Gastroesophageal sphincter (tissue), 4 donors: ENCODE measurements at regions not wholly inside any gene's neighbourhood (a gene's known extent, or its start where the extent isn't known, plus 50 kb on each side); places are given as distances from the start of the nearest gene placed in this dataset.
A peak's percentile ranks its signal among the peaks of the same experiment; 100 is the strongest.

Experiments used
- ATAC-seq: fragments of 150-250 bp; one replicate; pipeline ENCODE4 v1.9.1; 2016; ENCODE audit warnings: mild to moderate bottlenecking, moderate library complexity
- H3K27ac ChIP-seq, 4 donors: fragments of 200-600 bp; sonication (generic) in 3 of 4; 1 replicate in 3 of 4; 2 replicates in 1 of 4; pipeline ENCODE4 v1.5.1; 2016 to 2019
- H3K27me3 ChIP-seq: fragments of 200-600 bp; sonication (generic); one replicate; pipeline ENCODE4 v1.5.1; 2019
- H3K36me3 ChIP-seq, 2 donors: fragments of 200-600 bp; sonication (generic); one replicate each; pipeline ENCODE4 v1.5.1; 2019; ENCODE audit warnings: control low read depth in 1 of 2
- H3K4me1 ChIP-seq, 3 donors: fragments of 200-600 bp; sonication (generic); 1 replicate in 2 of 3; 2 replicates in 1 of 3; pipeline ENCODE4 v1.5.1; 2016 to 2019; ENCODE audit warnings: control low read depth in 2 of 3
- H3K4me3 ChIP-seq, 2 donors: fragments of 200-600 bp; sonication (generic); one replicate each; pipeline ENCODE4 v1.5.1; 2019; ENCODE audit warnings: mild to moderate bottlenecking in 1 of 2, moderate library complexity in 1 of 2
- H3K9me3 ChIP-seq, 3 donors: fragments of 200-600 bp; sonication (generic); one replicate each; pipeline ENCODE4 v1.5.1; 2017 to 2019; ENCODE audit warnings: control low read depth in 2 of 3
- EP300 ChIP-seq: sonication (generic); formaldehyde crosslinking; IDR thresholded peaks from one replicate; pipeline ENCODE4 v1.6.1; 2017; ENCODE audit warnings: antibody characterized with exemption, mild to moderate bottlenecking
- POLR2A ChIP-seq, 2 donors: fragments of 450-650 bp; IDR thresholded peaks; one replicate each; pipeline ENCODE4 v1.6.1; 2017; ENCODE audit warnings: antibody characterized with exemption in 2 of 2, mild to moderate bottlenecking in 2 of 2, moderate library complexity in 1 of 2
- POLR2AphosphoS5 ChIP-seq: sonication (generic); formaldehyde crosslinking; IDR thresholded peaks from one replicate; pipeline ENCODE4 v1.6.1; 2017; ENCODE audit warnings: antibody characterized with exemption
- WGBS, 2 donors: methylation state at CpG; one replicate each; pipeline ENCODE4 v1.1.5; 2018; ENCODE audit warnings: low coverage in 1 of 2; 5-methylcytosine and 5-hydroxymethylcytosine counted together
- TF ChIP-seq, protein P1 (sequence below), 4 experiments: fragments of 200-600 bp in 2 of 4; fragments of 450-650 bp in 2 of 4; sonication (generic) in 1 of 4; IDR thresholded peaks; one replicate each; pipeline ENCODE4 v1.5.1; 2017 to 2019; ENCODE audit warnings: antibody characterized with exemption in 4 of 4, mild to moderate bottlenecking in 2 of 4, moderate library complexity in 2 of 4

DNA sequence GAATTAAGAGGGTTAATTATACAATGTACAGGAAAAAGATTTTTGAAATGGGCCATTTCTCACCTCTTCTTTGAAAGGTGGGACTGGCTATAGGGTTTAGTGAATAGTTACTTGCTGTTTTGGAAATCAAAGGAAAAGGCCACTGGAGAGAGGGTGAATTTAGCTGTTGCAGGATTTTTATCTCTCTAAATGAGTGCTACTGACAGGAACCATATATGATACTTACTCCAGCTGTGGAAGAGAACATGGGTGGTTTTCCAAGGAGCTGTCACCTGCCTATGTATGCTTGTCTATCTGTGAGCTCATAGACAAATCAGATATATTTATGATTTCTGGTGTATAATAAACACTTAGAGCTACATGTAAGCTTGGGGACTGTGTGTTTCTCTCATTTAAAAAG lies 430.4 kb downstream of the MTX2 start:
- TF ChIP-seq, protein P1, sequence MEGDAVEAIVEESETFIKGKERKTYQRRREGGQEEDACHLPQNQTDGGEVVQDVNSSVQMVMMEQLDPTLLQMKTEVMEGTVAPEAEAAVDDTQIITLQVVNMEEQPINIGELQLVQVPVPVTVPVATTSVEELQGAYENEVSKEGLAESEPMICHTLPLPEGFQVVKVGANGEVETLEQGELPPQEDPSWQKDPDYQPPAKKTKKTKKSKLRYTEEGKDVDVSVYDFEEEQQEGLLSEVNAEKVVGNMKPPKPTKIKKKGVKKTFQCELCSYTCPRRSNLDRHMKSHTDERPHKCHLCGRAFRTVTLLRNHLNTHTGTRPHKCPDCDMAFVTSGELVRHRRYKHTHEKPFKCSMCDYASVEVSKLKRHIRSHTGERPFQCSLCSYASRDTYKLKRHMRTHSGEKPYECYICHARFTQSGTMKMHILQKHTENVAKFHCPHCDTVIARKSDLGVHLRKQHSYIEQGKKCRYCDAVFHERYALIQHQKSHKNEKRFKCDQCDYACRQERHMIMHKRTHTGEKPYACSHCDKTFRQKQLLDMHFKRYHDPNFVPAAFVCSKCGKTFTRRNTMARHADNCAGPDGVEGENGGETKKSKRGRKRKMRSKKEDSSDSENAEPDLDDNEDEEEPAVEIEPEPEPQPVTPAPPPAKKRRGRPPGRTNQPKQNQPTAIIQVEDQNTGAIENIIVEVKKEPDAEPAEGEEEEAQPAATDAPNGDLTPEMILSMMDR (IDR thresholded peaks at IDR 0.05), result no peak
- TF ChIP-seq POLR2AphosphoS5, result no peak
- no peak for TF ChIP-seq EP300
- no peak for TF ChIP-seq POLR2A (IDR thresholded peaks at IDR 0.05)
- H3K4me1 ChIP-seq, result peaks cover 0 to 2% (median 0%) of the 10 kb centered on the region in 3 donors
- no peaks in the 10 kb centered on the region for H3K36me3 ChIP-seq
- H3K9me3 ChIP-seq, result no peaks in the 10 kb centered on the region
- no peak overlapping the region for H3K4me3 ChIP-seq
- H3K27me3 ChIP-seq, result no peaks in the 10 kb centered on the region
- no peak overlapping the region for H3K27ac ChIP-seq
- ATAC-seq, result no peak

- no peak overlapping the region for H3K27ac ChIP-seq
- no peaks in the 10 kb centered on the region for H3K27me3 ChIP-seq
- H3K4me1 ChIP-seq, result peaks cover 0 to 4% (median 0%) of the 10 kb centered on the region in 3 donors
- TF ChIP-seq POLR2AphosphoS5 (no peak), POLR2A (IDR thresholded peaks at IDR 0.05) (no peak), EP300 (no peak)
- TF ChIP-seq, protein P1 (IDR thresholded peaks at IDR 0.05), result no peak
- H3K36me3 ChIP-seq, result no peaks in the 10 kb centered on the region
- WGBS, 2 donors, result 43 to 44% methylated on average over 1 of the region's 1 CpG
- no peaks in the 10 kb centered on the region for H3K9me3 ChIP-seq
- no peak for ATAC-seq
- no peak overlapping the region for H3K4me3 ChIP-seq
Observed at GRCh38 chr2:176702131-176702530, 432.9 kb downstream of the MTX2 start.

DNA sequence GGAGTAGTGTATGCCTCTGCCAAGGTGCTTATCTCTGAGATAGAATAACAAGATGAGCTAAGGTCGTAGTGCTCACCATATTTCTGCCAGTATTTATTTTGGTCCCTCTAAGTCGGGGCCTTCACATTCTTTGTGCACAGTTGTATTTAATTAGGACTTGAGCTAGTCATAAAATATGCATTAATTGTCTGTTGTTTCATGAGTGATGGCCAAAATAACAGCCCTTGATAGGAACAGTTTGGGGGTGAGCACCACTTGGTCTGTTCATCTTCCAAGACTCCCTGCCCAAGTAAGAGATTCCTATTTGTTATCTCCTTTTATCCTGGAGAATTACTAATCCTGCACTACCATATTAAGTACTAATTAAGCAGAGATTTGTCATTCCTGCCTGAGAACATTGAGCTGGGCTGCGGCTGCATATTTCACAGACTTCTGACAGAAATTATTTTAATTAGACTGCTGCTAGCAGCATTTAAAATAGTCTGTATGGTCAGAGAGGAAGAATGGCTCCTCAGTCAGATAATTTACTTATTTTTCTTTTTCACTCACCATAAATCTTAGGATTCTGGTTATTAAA lies 435.1 kb downstream of the MTX2 start:
- TF ChIP-seq POLR2A (IDR thresholded peaks at IDR 0.05) (no peak), POLR2AphosphoS5 (no peak), EP300 (no peak)
- TF ChIP-seq, protein P1 (IDR thresholded peaks at IDR 0.05), result no peak
- Histone ChIP-seq H3K27me3 (peaks cover 1% of the 10 kb centered on the region), H3K9me3 (no peaks in the 10 kb centered on the region), H3K27ac (no peak overlapping the region), H3K4me1 (peaks cover 0 to 4% (median 0%) of the 10 kb centered on the region in 3 donors), H3K4me3 (no peak overlapping the region), H3K36me3 (no peaks in the 10 kb centered on the region)
- 15 to 16% methylated on average over 3 of the region's 3 CpGs for WGBS, 2 donors
- ATAC-seq, result no peak

DNA sequence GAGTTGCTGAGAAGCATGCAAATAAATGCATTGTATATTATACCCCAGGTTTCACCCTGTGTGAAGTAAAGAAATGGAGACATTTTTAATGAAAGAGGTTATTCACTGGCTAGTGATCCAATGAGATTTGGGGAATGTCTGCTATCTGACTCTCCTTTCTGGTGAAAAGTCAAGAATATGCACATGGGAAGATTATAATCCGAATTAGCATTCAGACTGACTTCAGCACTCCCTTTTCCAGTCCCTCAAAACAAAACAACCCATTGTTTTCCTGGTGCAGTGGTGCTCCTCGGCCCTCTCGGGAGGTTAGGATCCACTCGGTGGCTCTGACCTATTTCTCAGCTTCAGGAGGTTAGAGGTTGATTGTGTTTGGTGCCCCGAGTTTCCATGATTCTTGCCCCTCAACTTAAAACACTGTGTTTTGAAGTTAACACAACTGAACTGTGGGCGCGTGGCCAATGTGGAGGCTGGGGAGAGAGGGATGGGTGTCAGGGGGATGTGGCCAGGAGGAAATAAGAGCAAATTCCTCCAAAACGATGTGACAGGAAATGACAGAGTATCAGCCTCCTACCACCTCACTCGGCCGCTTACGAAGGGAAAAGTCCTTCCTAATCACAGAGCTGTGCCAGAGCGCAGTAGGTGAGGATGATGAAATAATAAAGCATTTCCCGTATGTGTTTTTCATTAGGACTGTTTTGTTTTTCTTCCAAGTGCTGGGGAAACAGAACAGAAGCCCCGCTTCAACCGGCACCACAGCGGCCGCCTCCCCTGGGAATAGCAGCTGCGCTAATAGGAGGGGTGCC lies 440.1 kb downstream of the MTX2 start:
- Histone ChIP-seq H3K9me3 (no peaks in the 10 kb centered on the region), H3K4me3 (no peak overlapping the region), H3K4me1 (peaks cover 0 to 4% (median 0%) of the 10 kb centered on the region in 3 donors)

More for the DNA sequence above, 440.1 kb downstream of the MTX2 start:
- Histone ChIP-seq H3K27ac (peak overlapping the region in 1 of 4 donors; percentile 14), H3K27me3 (peaks cover 8% of the 10 kb centered on the region), H3K36me3 (no peaks in the 10 kb centered on the region)
- ATAC-seq, result peak; percentile 71
- 44 to 74% methylated on average over 9 to 15 of the region's 18 CpGs for WGBS, 2 donors
- TF ChIP-seq POLR2A (IDR thresholded peaks at IDR 0.05) (no peak), EP300 (no peak), POLR2AphosphoS5 (no peak)
- TF ChIP-seq, protein P1 (IDR thresholded peaks at IDR 0.05), result no peak
